HG03060 (cell line): ENCODE measurements at regions not wholly inside any gene's neighbourhood (a gene's known extent, or its start where the extent isn't known, plus 50 kb on each side); places are given as distances from the start of the nearest gene placed in this dataset.

Source experiments
- ATAC-seq: cut with Tn5 transposase; IDR thresholded peaks from one replicate; pipeline ENCODE4 v1.9.1; 2021; ENCODE audit warnings: low read depth, moderate number of reproducible peaks; ENCODE audit not compliant: unreplicated experiment

- no peak for ATAC-seq
These were observed 54.2 kb upstream of the TCF4 start for GRCh38 chr18:55642191-55642590.

- no peak for ATAC-seq
These were observed 53.5 kb upstream of the TCF4 start for GRCh38 chr18:55641486-55641885.
